WTC11 (cell line): ENCODE measurements at regions not wholly inside any gene's neighbourhood (a gene's known extent, or its start where the extent isn't known, plus 50 kb on each side); places are given as distances from the start of the nearest gene placed in this dataset.

ENCODE experiments used
- ATAC-seq: fragments of 200-7000 bp; cut with Tn5 transposase; 2 replicates; pipeline ENCODE4 v1.10.0; 2021; ENCODE audit warnings: mild to moderate bottlenecking, moderate library complexity
- CTCF ChIA-PET: fragments of 300-600 bp; sonication (Branson Sonifier 250); formaldehyde crosslinking; loops from one replicate; lab custom pipeline; 2021; ENCODE audit warnings: antibody characterized with exemption; lab: Charles Lee
- POLR2A ChIA-PET: fragments of 350-600 bp; sonication (Branson Sonifier 250); formaldehyde crosslinking; loops from one replicate; lab custom pipeline; 2021; ENCODE audit warnings: antibody characterized with exemption; lab: Charles Lee
- DNase-seq: peaks from one replicate; pipeline ENCODE4 v3.0.0; 2021; ENCODE audit warnings: low spot score
- H3K27ac Mint-ChIP-seq: 2 replicates; pipeline ENCODE4 v1.8.0; 2021; ENCODE audit warnings: mixed read lengths
- H3K27me3 Mint-ChIP-seq: 2 replicates; pipeline ENCODE4 v1.8.0; 2021; ENCODE audit warnings: low read depth, mild to moderate bottlenecking, moderate library complexity, mixed read lengths
- H3K36me3 Mint-ChIP-seq: 2 replicates; pipeline ENCODE4 v1.8.0; 2021; ENCODE audit warnings: mixed read lengths
- H3K4me1 Mint-ChIP-seq: 2 replicates; pipeline ENCODE4 v1.8.0; 2022; ENCODE audit warnings: mixed read lengths
- H3K4me3 Mint-ChIP-seq: 2 replicates; pipeline ENCODE4 v1.8.0; 2021; ENCODE audit warnings: mild to moderate bottlenecking, moderate library complexity, mixed read lengths
- H3K9me3 Mint-ChIP-seq: 2 replicates; pipeline ENCODE4 v1.8.0; 2021; ENCODE audit warnings: mixed read lengths
- ATF3 ChIP-seq: sonication (generic); formaldehyde crosslinking; conservative IDR thresholded peaks from 2 replicates; pipeline ENCODE4 v1.8.1; 2022; ENCODE audit warnings: mild to moderate bottlenecking, missing genetic modification reagents
- ATF6 ChIP-seq: sonication (generic); formaldehyde crosslinking; IDR thresholded peaks from 2 replicates; pipeline ENCODE4 v1.8.1; 2023; ENCODE audit warnings: mild to moderate bottlenecking, missing genetic modification reagents
- CREB1 ChIP-seq: sonication (generic); formaldehyde crosslinking; IDR thresholded peaks from 2 replicates; pipeline ENCODE4 v1.8.0; 2023; ENCODE audit warnings: mild to moderate bottlenecking, missing genetic modification reagents
- ELF4 ChIP-seq: sonication (generic); formaldehyde crosslinking; IDR thresholded peaks from 2 replicates; pipeline ENCODE4 v1.8.1; 2022; ENCODE audit warnings: low read depth, mild to moderate bottlenecking, moderate library complexity, missing genetic modification reagents
- FOXJ3 ChIP-seq: sonication (generic); formaldehyde crosslinking; IDR thresholded peaks from 2 replicates; pipeline ENCODE4 v1.9.0; 2021; ENCODE audit warnings: missing genetic modification reagents, mild to moderate bottlenecking, borderline replicate concordance
- IRF1 ChIP-seq: sonication (generic); formaldehyde crosslinking; IDR thresholded peaks from 2 replicates; pipeline ENCODE4 v1.8.0; 2023; ENCODE audit warnings: missing genetic modification reagents
- NFE2L1 ChIP-seq: sonication (generic); formaldehyde crosslinking; IDR thresholded peaks from 2 replicates; pipeline ENCODE4 v1.8.1; 2023; ENCODE audit warnings: missing genetic modification reagents
- NR2C2 ChIP-seq: sonication (generic); formaldehyde crosslinking; IDR thresholded peaks from 2 replicates; pipeline ENCODE4 v1.8.0; 2022; ENCODE audit warnings: mild to moderate bottlenecking, missing genetic modification reagents
- PREB ChIP-seq: sonication (generic); formaldehyde crosslinking; IDR thresholded peaks from 2 replicates; pipeline ENCODE4 v1.8.1; 2022; ENCODE audit warnings: mild to moderate bottlenecking, missing genetic modification reagents, moderate library complexity, borderline replicate concordance
- ZBTB21 ChIP-seq: sonication (generic); formaldehyde crosslinking; IDR thresholded peaks from 2 replicates; pipeline ENCODE4 v1.8.1; 2023; ENCODE audit warnings: mild to moderate bottlenecking, missing genetic modification reagents, borderline replicate concordance
- ZNF138 ChIP-seq: sonication (generic); formaldehyde crosslinking; conservative IDR thresholded peaks from 2 replicates; pipeline ENCODE4 v1.8.1; 2022; ENCODE audit warnings: mild to moderate bottlenecking, moderate library complexity, missing genetic modification reagents
- ZNF281 ChIP-seq: sonication (generic); formaldehyde crosslinking; IDR thresholded peaks from 2 replicates; pipeline ENCODE4 v1.8.0; 2023; ENCODE audit warnings: mild to moderate bottlenecking, missing genetic modification reagents
- ZNF317 ChIP-seq: sonication (generic); formaldehyde crosslinking; IDR thresholded peaks from 2 replicates; pipeline ENCODE4 v1.8.1; 2023; ENCODE audit warnings: low read depth, mild to moderate bottlenecking, moderate library complexity, missing genetic modification reagents, borderline replicate concordance

GRCh38 chr3:193832833-193833413, 239.9 kb downstream of the OPA1 start:
- Mint-ChIP-seq H3K27ac (no peak overlapping the region), H3K27me3 (peaks cover 12% of the 10 kb centered on the region)
- ChIA-PET POLR2A (no interaction called here), CTCF (interaction anchor here (0.6 kb wide), 1 partner anchor 60 kb away, joined by 3 read pairs; no protein-coding TSS in a partner anchor)
- ATAC-seq: no peak
- TF ChIP-seq NFE2L1 (CRISPR knock-in tag): no peak
- TF ChIP-seq, all 79 proteins: peak for 0
- Mint-ChIP-seq H3K9me3 (no peaks in the 10 kb centered on the region), H3K4me3 (no peak overlapping the region), H3K36me3 (no peaks in the 10 kb centered on the region), H3K4me1 (peaks cover 6% of the 10 kb centered on the region)
- DNase-seq: no peak

- ATAC-seq: no peak
- H3K27me3 Mint-ChIP-seq: peaks cover 12% of the 10 kb centered on the region
- DNase-seq: no peak
- ChIA-PET CTCF (no interaction called here), POLR2A (no interaction called here)
- H3K9me3 Mint-ChIP-seq: no peaks in the 10 kb centered on the region
- H3K36me3 Mint-ChIP-seq: no peaks in the 10 kb centered on the region
- H3K4me1 Mint-ChIP-seq: peaks cover under 1% of the 10 kb centered on the region; the same call in 1 of the 2 replicates
- TF ChIP-seq IRF1: no peak
- no peak for TF ChIP-seq ZNF281
- no peak overlapping the region for H3K4me3 Mint-ChIP-seq
- H3K27ac Mint-ChIP-seq: no peak overlapping the region
Measured at GRCh38 chr3:193833592-193833991, 240.6 kb downstream of the OPA1 start.

- H3K9me3 Mint-ChIP-seq: no peaks in the 10 kb centered on the region
- no peaks in the 10 kb centered on the region for H3K36me3 Mint-ChIP-seq
- POLR2A ChIA-PET: no interaction called here
- H3K4me1 Mint-ChIP-seq: no peaks in the 10 kb centered on the region
- DNase-seq (no peak), ATAC-seq (no peak)
- H3K4me3 Mint-ChIP-seq: no peak overlapping the region
- CTCF ChIA-PET: interaction anchor here (0.8 kb wide), 1 partner anchor 54 kb away, joined by 3 read pairs; no protein-coding TSS in a partner anchor
- H3K27ac Mint-ChIP-seq: no peak overlapping the region
- TF ChIP-seq FOXJ3 (CRISPR knock-in tag): no peak
- TF ChIP-seq ATF6 (CRISPR knock-in tag): no peak
- TF ChIP-seq CREB1: no peak
- TF ChIP-seq, all 79 proteins: peak for 0
- peaks cover 12% of the 10 kb centered on the region for H3K27me3 Mint-ChIP-seq
Measured at GRCh38 chr3:193835414-193835813, 242.4 kb downstream of the OPA1 start.

- ATAC-seq: no peak
- H3K9me3 Mint-ChIP-seq: no peaks in the 10 kb centered on the region
- no peaks in the 10 kb centered on the region for H3K4me1 Mint-ChIP-seq
- DNase-seq: no peak
- peak overlapping the region; percentile 54; the same call in 1 of the 2 replicates for H3K27ac Mint-ChIP-seq
- no peaks in the 10 kb centered on the region for H3K36me3 Mint-ChIP-seq
- no peak overlapping the region for H3K4me3 Mint-ChIP-seq
- ChIA-PET CTCF (interaction anchor here (0.7 kb wide), 1 partner anchor 32 kb away, joined by 4 read pairs; no protein-coding TSS in a partner anchor), POLR2A (interaction anchor here (0.7 kb wide), 1 partner anchor 22 kb away, joined by 3 read pairs; no protein-coding TSS in a partner anchor)
- peaks cover 5% of the 10 kb centered on the region for H3K27me3 Mint-ChIP-seq
- no peak for TF ChIP-seq ZNF317 (CRISPR knock-in tag)
- no peak for TF ChIP-seq PREB
- no peak for TF ChIP-seq ATF3 (CRISPR knock-in tag)
- no peak for TF ChIP-seq ELF4 (CRISPR knock-in tag)
- no peak for TF ChIP-seq ZBTB21
- no peak for TF ChIP-seq ZNF138 (CRISPR knock-in tag)
- TF ChIP-seq NR2C2 (CRISPR knock-in tag): no peak
- TF ChIP-seq, all 79 proteins: peak for 0
Measured at GRCh38 chr3:193836511-193836910, 243.5 kb downstream of the OPA1 start.
